Fibroblast of skin of abdomen (primary cell): ENCODE measurements at regions not wholly inside any gene's neighbourhood (a gene's known extent, or its start where the extent isn't known, plus 50 kb on each side); places are given as distances from the start of the nearest gene placed in this dataset.

Experiments
- DNase-seq: peaks from one replicate; pipeline ENCODE4 v3.0.0-alpha.2; 2013

GRCh38 chr18:40613721-40614120 is 1341.3 kb upstream of the PIK3C3 start:
- DNase-seq = no peak

- no peak for DNase-seq
Measured at GRCh38 chr18:40612356-40612755, 1342.7 kb upstream of the PIK3C3 start.

GRCh38 chr18:40608226-40608625 is 1346.8 kb upstream of the PIK3C3 start:
- DNase-seq = no peak

- peak; percentile 10 for DNase-seq
Measured at GRCh38 chr18:40607542-40608148, 1347.4 kb upstream of the PIK3C3 start.

GRCh38 chr18:40606996-40607395 is 1348.0 kb upstream of the PIK3C3 start:
- DNase-seq = no peak

GRCh38 chr18:40583671-40584070 is 1371.4 kb upstream of the PIK3C3 start:
- DNase-seq = no peak

- DNase-seq = no peak
Measured at GRCh38 chr18:40582105-40582504, 1372.9 kb upstream of the PIK3C3 start.

GRCh38 chr18:40577981-40578365 is 1377.1 kb upstream of the PIK3C3 start:
- no peak for DNase-seq

GRCh38 chr18:40577239-40577980 is 1377.6 kb upstream of the PIK3C3 start:
- DNase-seq = peak; percentile 84

- peak; percentile 1 for DNase-seq
Measured at GRCh38 chr18:40576507-40577115, 1378.4 kb upstream of the PIK3C3 start.

- DNase-seq = no peak
Measured at GRCh38 chr18:40570615-40571014, 1384.4 kb upstream of the PIK3C3 start.

- DNase-seq = no peak
Measured at GRCh38 chr18:40569605-40570004, 1385.4 kb upstream of the PIK3C3 start.

- no peak for DNase-seq
Measured at GRCh38 chr18:40566510-40566844, 1388.6 kb upstream of the PIK3C3 start.

GRCh38 chr18:40565805-40566509 is 1389.1 kb upstream of the PIK3C3 start:
- no peak for DNase-seq

- no peak for DNase-seq
Measured at GRCh38 chr18:40559556-40559955, 1395.5 kb upstream of the PIK3C3 start.

GRCh38 chr18:40558706-40559392 is 1396.2 kb upstream of the PIK3C3 start:
- no peak for DNase-seq

GRCh38 chr18:40555914-40556313 is 1399.1 kb upstream of the PIK3C3 start:
- peak; percentile 38 for DNase-seq

- DNase-seq = no peak
Measured at GRCh38 chr18:40553029-40553428, 1402.0 kb upstream of the PIK3C3 start.

GRCh38 chr18:40546875-40547274 is 1408.2 kb upstream of the PIK3C3 start:
- no peak for DNase-seq

GRCh38 chr18:40534723-40535122 is 1420.3 kb upstream of the PIK3C3 start:
- DNase-seq = peak; percentile 10

GRCh38 chr18:40532046-40532445 is 1423.0 kb upstream of the PIK3C3 start:
- peak; percentile 12 for DNase-seq

GRCh38 chr18:40531051-40531450 is 1424.0 kb upstream of the PIK3C3 start:
- DNase-seq = peak; percentile 21

GRCh38 chr18:40529478-40529877 is 1425.6 kb upstream of the PIK3C3 start:
- peak; percentile 9 for DNase-seq
